Mesenchymal stem cell (in vitro differentiated cells and primary cell): ENCODE measurements at regions not wholly inside any gene's neighbourhood (a gene's known extent, or its start where the extent isn't known, plus 50 kb on each side); places are given as distances from the start of the nearest gene placed in this dataset.

Source experiments
- DNase-seq: peaks from one replicate; pipeline ENCODE4 v3.0.0-alpha.2; 2013
- H2AFZ ChIP-seq: one replicate; pipeline ENCODE4 v1.6.1; 2013; ENCODE audit warnings: low read depth, mild to moderate bottlenecking, control low read depth, inconsistent platforms, low read length, moderate library complexity
- H2AK5ac ChIP-seq: 2 replicates; pipeline ENCODE4 v1.6.1; 2013; ENCODE audit warnings: low read length, moderate library complexity, mild to moderate bottlenecking, inconsistent platforms; ENCODE audit not compliant: severe bottlenecking
- H2BK120ac ChIP-seq: one replicate; pipeline ENCODE4 v1.6.1; 2013; ENCODE audit warnings: low read depth, mild to moderate bottlenecking, inconsistent platforms, low read length, moderate library complexity
- H2BK12ac ChIP-seq, 2 experiments: one replicate each; pipeline ENCODE4 v1.6.1; 2013; ENCODE audit warnings: inconsistent platforms in 2 of 2, low read length in 2 of 2, mild to moderate bottlenecking in 2 of 2, moderate library complexity in 2 of 2, control low read depth in 1 of 2
- H2BK15ac ChIP-seq: one replicate; pipeline ENCODE4 v1.6.1; 2013; ENCODE audit warnings: mild to moderate bottlenecking, low read depth, inconsistent platforms; ENCODE audit not compliant: poor library complexity, severe bottlenecking
- H2BK5ac ChIP-seq: 2 replicates; pipeline ENCODE4 v1.6.1; 2013; ENCODE audit warnings: low read depth, mild to moderate bottlenecking, low read length, control low read depth, inconsistent platforms; ENCODE audit not compliant: poor library complexity, severe bottlenecking
- H3K14ac ChIP-seq, 2 experiments: one replicate each; pipeline ENCODE4 v1.6.1; 2013; ENCODE audit warnings: inconsistent platforms in 2 of 2, low read length in 2 of 2, control low read depth in 1 of 2, mild to moderate bottlenecking in 1 of 2, moderate library complexity in 1 of 2
- H3K18ac ChIP-seq, 2 experiments: one replicate each; pipeline ENCODE4 v1.6.1; 2013; ENCODE audit warnings: inconsistent platforms in 2 of 2, low read length in 2 of 2, control low read depth in 1 of 2, low read depth in 1 of 2, mild to moderate bottlenecking in 1 of 2
- H3K23ac ChIP-seq, 2 experiments: one replicate each; pipeline ENCODE4 v1.6.1; 2013; ENCODE audit warnings: inconsistent platforms in 2 of 2, low read length in 2 of 2, mild to moderate bottlenecking in 2 of 2, moderate library complexity in 2 of 2, control low read depth in 1 of 2
- H3K27ac ChIP-seq: 2 replicates; pipeline ENCODE4 v1.5.1; 2013; ENCODE audit warnings: mild to moderate bottlenecking, moderate library complexity, low read length, control low read depth, inconsistent platforms; ENCODE audit not compliant: poor library complexity, severe bottlenecking
- H3K27me3 ChIP-seq, 2 experiments: 2 replicates each; pipeline versions ENCODE4 v1.6.1 to v1.7.0; 2013; ENCODE audit warnings: low read length in 2 of 2, mild to moderate bottlenecking in 2 of 2, moderate library complexity in 2 of 2, control low read depth in 1 of 2, inconsistent platforms in 1 of 2; ENCODE audit not compliant: control insufficient read depth in 1 of 2, insufficient read depth in 1 of 2
- H3K36me3 ChIP-seq, 2 experiments: 2 replicates each; pipeline versions ENCODE4 v1.6.1 to v1.7.0; 2013; ENCODE audit warnings: low read length in 2 of 2, control low read depth in 1 of 2, inconsistent platforms in 1 of 2, low read depth in 1 of 2, mild to moderate bottlenecking in 1 of 2; ENCODE audit not compliant: insufficient read depth in 2 of 2, control insufficient read depth in 1 of 2
- H3K4ac ChIP-seq, 2 experiments: one replicate each; pipeline ENCODE4 v1.6.1; 2013; ENCODE audit warnings: inconsistent platforms in 2 of 2, low read length in 2 of 2, mild to moderate bottlenecking in 2 of 2, moderate library complexity in 2 of 2, control low read depth in 1 of 2, low read depth in 1 of 2
- H3K4me1 ChIP-seq: 2 replicates; pipeline ENCODE4 v1.6.1; 2013; ENCODE audit warnings: low read depth, low read length, control low read depth; ENCODE audit not compliant: control insufficient read depth, insufficient read depth
- H3K4me2 ChIP-seq: 2 replicates; pipeline ENCODE4 v1.6.1; 2013; ENCODE audit warnings: low read length, mild to moderate bottlenecking, inconsistent platforms; ENCODE audit not compliant: poor library complexity, severe bottlenecking
- H3K4me3 ChIP-seq, 2 experiments: 2 replicates each; pipeline versions ENCODE4 v1.5.1 to v1.7.0; 2013; ENCODE audit warnings: low read length in 2 of 2, mild to moderate bottlenecking in 2 of 2, control low read depth in 1 of 2, low read depth in 1 of 2; ENCODE audit not compliant: insufficient read depth in 1 of 2
- H3K79me1 ChIP-seq: replicated peaks from 2 replicates; pipeline ENCODE4 v1.6.1; 2013; ENCODE audit warnings: mild to moderate bottlenecking, control low read depth, low read length, inconsistent platforms; ENCODE audit not compliant: poor library complexity, severe bottlenecking
- H3K9ac ChIP-seq: 2 replicates; pipeline ENCODE4 v1.7.0; 2013; ENCODE audit warnings: mild to moderate bottlenecking, low read length, moderate library complexity
- H3K9me3 ChIP-seq: 2 replicates; pipeline ENCODE4 v1.7.0; 2013; ENCODE audit warnings: mild to moderate bottlenecking, low read length; ENCODE audit not compliant: control insufficient read depth
- H4K8ac ChIP-seq: one replicate; pipeline ENCODE4 v1.6.1; 2013; ENCODE audit warnings: inconsistent platforms, mild to moderate bottlenecking, low read length, moderate library complexity
- H4K91ac ChIP-seq: one replicate; pipeline ENCODE4 v1.6.1; 2013; ENCODE audit warnings: mild to moderate bottlenecking, low read length, inconsistent platforms
- WGBS: methylation state at CpG from one replicate; pipeline ENCODE4 v1.1.7; 2013; ENCODE audit warnings: mixed read lengths; 5-methylcytosine and 5-hydroxymethylcytosine counted together

DNA sequence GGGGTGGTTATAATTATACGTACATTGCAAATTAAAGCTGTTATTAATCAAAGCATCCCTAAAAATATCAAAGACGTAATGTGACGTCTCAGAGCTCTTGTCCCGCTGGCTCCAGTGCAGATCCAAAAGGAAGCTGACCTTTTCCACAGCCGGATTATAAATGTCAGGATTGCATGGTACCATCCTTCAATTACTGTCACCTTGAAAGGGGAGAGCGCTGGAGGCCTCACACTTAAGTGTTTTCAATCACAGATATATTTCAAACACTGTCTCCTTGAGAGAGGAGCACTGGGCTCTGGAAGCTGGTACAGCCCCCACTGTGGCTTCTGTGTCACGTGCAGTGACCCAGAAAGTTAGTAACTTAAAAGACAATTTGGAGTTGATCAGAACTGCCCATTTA is 94.2 kb downstream of the AIPL1 start:
- H3K9me3 ChIP-seq = no peaks in the 10 kb centered on the region

DNA sequence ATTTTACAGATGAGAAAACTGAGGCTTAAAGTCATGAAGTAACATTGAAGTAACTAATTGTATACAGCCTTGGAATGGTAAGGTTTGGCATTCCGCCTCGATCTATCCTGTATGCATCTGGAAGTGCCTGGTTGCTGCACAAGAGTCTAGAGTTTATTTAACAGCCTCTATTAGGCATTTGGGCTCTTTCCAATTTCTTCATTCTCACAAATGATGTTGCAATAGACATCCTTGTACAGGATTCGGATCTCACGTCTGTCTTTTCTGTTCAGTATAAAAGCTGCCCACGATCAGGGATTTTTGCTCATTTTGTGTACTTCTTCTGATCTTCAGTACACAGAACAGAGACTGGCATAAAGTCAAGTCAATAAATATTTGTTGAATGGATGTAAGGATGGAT is 100.5 kb downstream of the AIPL1 start:
- no peak overlapping the region for H3K18ac ChIP-seq
- H3K4me1 ChIP-seq = no peaks in the 10 kb centered on the region
- H3K4me3 ChIP-seq = no peak overlapping the region
- H3K27me3 ChIP-seq = peaks cover 0 to 3% of the 10 kb centered on the region in 2 experiments
- H2BK12ac ChIP-seq = no peak overlapping the region
- DNase-seq = peak; percentile 57
- H3K4ac ChIP-seq = no peak overlapping the region
- H3K14ac ChIP-seq = no peak overlapping the region
- no peak overlapping the region for H2AK5ac ChIP-seq
- H3K36me3 ChIP-seq = no peaks in the 10 kb centered on the region
- no peak overlapping the region for H2BK5ac ChIP-seq
- H3K23ac ChIP-seq = no peak overlapping the region
- H2AFZ ChIP-seq = no peak overlapping the region
- no peak overlapping the region for H2BK120ac ChIP-seq
- H4K91ac ChIP-seq = no peak overlapping the region
- no peaks in the 10 kb centered on the region for H3K9me3 ChIP-seq
- no peak overlapping the region for H3K9ac ChIP-seq
- H2BK15ac ChIP-seq = no peak overlapping the region
- H3K79me1 ChIP-seq = no peaks in the 10 kb centered on the region
- H3K27ac ChIP-seq = no peak overlapping the region
- H3K4me2 ChIP-seq = no peak overlapping the region
- 89% methylated on average over 5 of the region's 5 CpGs for WGBS
- H4K8ac ChIP-seq = no peak overlapping the region

More for the DNA sequence above, 94.2 kb downstream of the AIPL1 start:
- Histone ChIP-seq H2BK15ac (no peak overlapping the region), H2BK12ac (no peak overlapping the region), H3K23ac (no peak overlapping the region), H4K91ac (no peak overlapping the region), H3K4me2 (no peak overlapping the region), H3K27me3 (peaks cover 0 to 8% of the 10 kb centered on the region in 2 experiments), H3K14ac (no peak overlapping the region), H2BK120ac (no peak overlapping the region), H2AFZ (no peak overlapping the region), H3K36me3 (no peaks in the 10 kb centered on the region), H3K4me3 (no peak overlapping the region), H3K27ac (no peak overlapping the region), H3K4me1 (no peaks in the 10 kb centered on the region), H2AK5ac (no peak overlapping the region), H3K4ac (no peak overlapping the region), H4K8ac (no peak overlapping the region), H2BK5ac (no peak overlapping the region), H3K79me1 (no peaks in the 10 kb centered on the region), H3K9ac (no peak overlapping the region), H3K18ac (no peak overlapping the region)
- WGBS = 73% methylated on average over 7 of the region's 7 CpGs
- no peak for DNase-seq

DNA sequence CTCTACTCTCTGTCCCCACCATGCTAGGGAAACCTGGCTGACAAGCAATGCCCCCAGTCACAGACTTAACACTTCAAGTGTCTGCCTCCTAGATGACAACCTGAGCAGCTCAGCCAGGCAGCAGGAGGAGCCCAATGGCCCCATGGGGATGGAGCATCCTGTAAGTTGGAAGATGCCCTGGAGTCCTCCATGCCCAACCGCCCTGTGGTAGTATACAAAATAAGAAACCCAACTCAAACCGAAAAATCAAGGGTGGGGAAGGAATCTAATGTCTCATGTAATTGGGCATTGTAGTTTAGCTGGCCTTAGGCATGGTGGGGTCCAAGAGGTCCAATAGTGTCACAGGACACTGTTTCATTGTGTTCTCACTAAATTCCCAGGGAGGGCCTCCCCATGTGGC is 104.0 kb downstream of the AIPL1 start:
- H3K27ac ChIP-seq = no peak overlapping the region
- H3K79me1 ChIP-seq = no peaks in the 10 kb centered on the region
- no peak overlapping the region for H2BK15ac ChIP-seq
- H3K4me3 ChIP-seq = no peak overlapping the region
- no peak overlapping the region for H4K91ac ChIP-seq
- H3K36me3 ChIP-seq = no peaks in the 10 kb centered on the region
- H3K9ac ChIP-seq = no peak overlapping the region
- H3K4ac ChIP-seq = no peak overlapping the region
- no peak overlapping the region for H4K8ac ChIP-seq
- no peak overlapping the region for H3K4me2 ChIP-seq
- 80% methylated on average over 1 of the region's 2 CpGs for WGBS
- H3K9me3 ChIP-seq = no peaks in the 10 kb centered on the region
- H2BK12ac ChIP-seq = no peak overlapping the region
- H3K27me3 ChIP-seq = peaks cover 0 to under 1% of the 10 kb centered on the region in 2 experiments
- no peak overlapping the region for H2BK5ac ChIP-seq
- no peak overlapping the region for H2AFZ ChIP-seq
- H3K14ac ChIP-seq = no peak overlapping the region
- no peak overlapping the region for H2BK120ac ChIP-seq
- H3K18ac ChIP-seq = no peak overlapping the region
- H2AK5ac ChIP-seq = no peak overlapping the region
- H3K4me1 ChIP-seq = no peaks in the 10 kb centered on the region
- H3K23ac ChIP-seq = no peak overlapping the region
- DNase-seq = no peak

DNA sequence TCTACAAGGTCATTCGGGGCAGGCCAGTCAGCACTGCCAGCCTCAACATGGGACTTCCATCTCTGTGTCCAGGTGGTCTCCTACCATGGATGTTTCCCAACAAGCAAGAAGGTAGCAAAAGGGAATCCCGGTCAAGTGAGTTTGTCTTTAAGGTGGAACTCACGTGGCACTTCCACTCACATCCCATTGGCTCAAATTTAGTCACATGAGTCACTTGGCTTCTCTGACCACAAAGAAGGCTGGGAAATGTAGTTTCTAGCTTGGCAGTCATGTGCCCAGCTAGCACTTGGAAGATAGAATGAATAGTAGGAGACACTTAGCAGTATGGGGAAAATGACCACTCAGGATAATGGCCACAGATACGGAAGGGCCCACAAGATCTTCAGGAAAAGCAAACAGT is 106.6 kb downstream of the AIPL1 start:
- no peaks in the 10 kb centered on the region for H3K4me1 ChIP-seq
- H2BK15ac ChIP-seq = no peak overlapping the region
- H3K79me1 ChIP-seq = no peaks in the 10 kb centered on the region
- H3K4me3 ChIP-seq = no peak overlapping the region
- no peaks in the 10 kb centered on the region for H3K9me3 ChIP-seq
- no peak overlapping the region for H2AK5ac ChIP-seq
- 69% methylated on average over 3 of the region's 4 CpGs for WGBS
- H2AFZ ChIP-seq = no peak overlapping the region
- H2BK120ac ChIP-seq = no peak overlapping the region
- H3K18ac ChIP-seq = no peak overlapping the region
- H3K4ac ChIP-seq = no peak overlapping the region
- no peak overlapping the region for H3K27ac ChIP-seq
- no peaks in the 10 kb centered on the region for H3K36me3 ChIP-seq
- no peak overlapping the region for H2BK5ac ChIP-seq
- no peak overlapping the region for H3K14ac ChIP-seq
- no peak for DNase-seq
- no peak overlapping the region for H3K23ac ChIP-seq
- no peak overlapping the region for H4K8ac ChIP-seq
- H2BK12ac ChIP-seq = no peak overlapping the region
- no peak overlapping the region for H4K91ac ChIP-seq
- no peak overlapping the region for H3K9ac ChIP-seq
- no peak overlapping the region for H3K4me2 ChIP-seq
- no peaks in the 10 kb centered on the region for H3K27me3 ChIP-seq
